Loucy (cell line): ENCODE measurements at regions not wholly inside any gene's neighbourhood (a gene's known extent, or its start where the extent isn't known, plus 50 kb on each side); places are given as distances from the start of the nearest gene placed in this dataset.

Source experiments
- CTCF ChIP-seq: fragments of 200-600 bp; sonication (generic); conservative IDR thresholded peaks from 2 replicates; pipeline ENCODE4 v1.5.1; 2014; ENCODE audit warnings: mild to moderate bottlenecking, antibody characterized with exemption, low read length
- EZH2phosphoT487 ChIP-seq: fragments of 200-600 bp; IDR thresholded peaks from 2 replicates; pipeline ENCODE4 v1.6.1; 2018; ENCODE audit warnings: antibody characterized with exemption, mild to moderate bottlenecking, moderate library complexity, borderline replicate concordance

GRCh38 chr10:55158633-55159032 lies 357.6 kb upstream of the PCDH15 start:
- no peak for TF ChIP-seq CTCF
- no peak for TF ChIP-seq EZH2phosphoT487
